ENCODE measurements at regions not wholly inside any gene's neighbourhood (a gene's known extent, or its start where the extent isn't known, plus 50 kb on each side); places are given as distances from the start of the nearest gene placed in this dataset.

GRCh38 chr16:51508490-51509212 is 357.6 kb upstream of the SALL1 start:
- no peak overlapping the region for H3K9ac ChIP-seq (ENCODE audit: low read depth, low read length)
- no peaks in the 10 kb centered on the region for H3K36me3 ChIP-seq (ENCODE audit: insufficient read depth, low read depth, low read length)
- H3K4me1 ChIP-seq (ENCODE audit: insufficient read depth, low read length) = no peaks in the 10 kb centered on the region
- peaks cover 7% of the 10 kb centered on the region; the same call in 1 of the 2 replicates for H3K9me3 ChIP-seq (ENCODE audit: insufficient read depth, low read depth, low read length)
- no peak overlapping the region for H3K27ac ChIP-seq (ENCODE audit: low read length)
- H3K27me3 ChIP-seq (ENCODE audit: insufficient read depth, low read length) = no peaks in the 10 kb centered on the region
- no peak overlapping the region for H3K4me3 ChIP-seq (ENCODE audit: low read length)

DNA sequence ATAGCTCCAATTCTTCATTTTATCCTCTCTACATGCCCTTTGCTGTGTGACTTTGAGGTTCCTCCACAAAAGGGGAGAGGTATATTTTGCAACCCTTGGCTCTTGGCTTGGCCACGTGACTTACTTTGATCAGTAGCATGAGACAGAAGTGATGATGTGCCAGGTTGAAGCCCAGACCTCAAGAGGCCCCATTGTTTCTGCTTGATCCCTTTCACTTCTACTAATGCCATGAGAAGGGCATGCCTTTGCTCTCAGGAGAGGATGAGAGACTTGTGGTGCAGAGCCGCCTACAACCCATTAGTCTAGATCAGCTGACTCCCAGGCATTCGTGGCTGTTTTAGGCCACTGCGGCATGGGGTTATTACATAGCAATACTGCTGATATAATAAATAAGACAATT is 356.2 kb upstream of the SALL1 start:
- Histone ChIP-seq H3K9ac (ENCODE audit: low read depth, low read length) (no peak overlapping the region), H3K36me3 (ENCODE audit: insufficient read depth, low read depth, low read length) (no peaks in the 10 kb centered on the region), H3K27me3 (ENCODE audit: insufficient read depth, low read length) (no peaks in the 10 kb centered on the region), H3K27ac (ENCODE audit: low read length) (no peak overlapping the region), H3K4me3 (ENCODE audit: low read length) (no peak overlapping the region), H3K9me3 (ENCODE audit: insufficient read depth, low read depth, low read length) (peaks cover 7% of the 10 kb centered on the region; the same call in 1 of the 2 replicates), H3K4me1 (ENCODE audit: insufficient read depth, low read length) (no peaks in the 10 kb centered on the region)

DNA sequence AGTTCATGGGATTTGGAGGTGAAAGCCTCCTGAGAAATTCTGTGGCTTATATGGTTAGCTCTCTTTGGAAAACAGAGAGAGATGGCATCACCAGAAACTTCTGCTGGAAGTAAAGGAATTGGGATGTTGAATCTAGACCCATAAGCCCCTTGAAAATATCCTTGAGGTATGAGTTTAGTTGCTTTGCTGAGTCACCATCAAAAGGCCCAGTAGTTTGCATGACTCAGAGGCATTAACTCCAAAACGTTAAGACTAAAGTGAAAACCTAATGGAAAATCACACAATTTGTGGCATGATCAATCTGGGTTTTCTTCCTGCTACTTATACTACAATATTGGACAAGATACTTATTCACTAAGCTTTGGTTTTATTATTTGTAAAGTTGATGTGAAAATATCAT is 349.2 kb upstream of the SALL1 start:
- no peak overlapping the region for H3K9ac ChIP-seq (ENCODE audit: low read depth, low read length)
- no peaks in the 10 kb centered on the region for H3K36me3 ChIP-seq (ENCODE audit: insufficient read depth, low read depth, low read length)
- peaks cover 8% of the 10 kb centered on the region; the same call in 1 of the 2 replicates for H3K4me1 ChIP-seq (ENCODE audit: insufficient read depth, low read length)
- no peaks in the 10 kb centered on the region for H3K9me3 ChIP-seq (ENCODE audit: insufficient read depth, low read depth, low read length)
- H3K27me3 ChIP-seq (ENCODE audit: insufficient read depth, low read length) = no peaks in the 10 kb centered on the region
- no peak overlapping the region for H3K4me3 ChIP-seq (ENCODE audit: low read length)
- no peak overlapping the region for H3K27ac ChIP-seq (ENCODE audit: low read length)

- Histone ChIP-seq H3K9ac (ENCODE audit: low read depth, low read length) (no peak overlapping the region), H3K4me1 (ENCODE audit: insufficient read depth, low read length) (peaks cover 16% of the 10 kb centered on the region; the same call in 1 of the 2 replicates), H3K4me3 (ENCODE audit: low read length) (no peak overlapping the region), H3K27ac (ENCODE audit: low read length) (no peak overlapping the region), H3K9me3 (ENCODE audit: insufficient read depth, low read depth, low read length) (no peaks in the 10 kb centered on the region), H3K36me3 (ENCODE audit: insufficient read depth, low read depth, low read length) (no peaks in the 10 kb centered on the region), H3K27me3 (ENCODE audit: insufficient read depth, low read length) (no peaks in the 10 kb centered on the region)
Measured at GRCh38 chr16:51497541-51498211, 346.6 kb upstream of the SALL1 start.

DNA sequence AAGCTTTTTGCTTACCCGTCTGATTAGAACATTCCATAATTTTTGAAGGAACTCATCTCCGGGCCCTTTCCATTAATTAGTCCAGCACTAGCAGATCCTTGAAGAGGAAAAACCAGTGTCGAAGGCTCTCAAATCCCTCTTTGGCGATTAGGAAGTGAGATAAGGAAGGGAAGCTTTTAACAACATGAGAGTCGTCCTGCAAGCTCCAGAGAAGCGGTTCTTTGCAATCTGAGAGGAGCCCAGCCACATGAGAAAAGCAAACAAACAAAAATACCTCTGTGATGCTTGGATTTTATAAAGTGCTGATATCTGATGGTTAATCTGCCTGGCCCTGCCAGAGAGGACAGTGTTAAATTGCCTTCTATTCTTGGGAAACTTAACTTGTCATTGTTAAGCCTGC is 339.8 kb upstream of the SALL1 start:
- Histone ChIP-seq H3K9me3 (ENCODE audit: insufficient read depth, low read depth, low read length) (peaks cover 14% of the 10 kb centered on the region), H3K4me3 (ENCODE audit: low read length) (no peak overlapping the region), H3K36me3 (ENCODE audit: insufficient read depth, low read depth, low read length) (no peaks in the 10 kb centered on the region), H3K27ac (ENCODE audit: low read length) (no peak overlapping the region), H3K9ac (ENCODE audit: low read depth, low read length) (no peak overlapping the region), H3K27me3 (ENCODE audit: insufficient read depth, low read length) (no peaks in the 10 kb centered on the region), H3K4me1 (ENCODE audit: insufficient read depth, low read length) (peaks cover 16% of the 10 kb centered on the region; the same call in 1 of the 2 replicates)

- Histone ChIP-seq H3K36me3 (ENCODE audit: insufficient read depth, low read depth, low read length) (no peaks in the 10 kb centered on the region), H3K4me1 (ENCODE audit: insufficient read depth, low read length) (0 out of 2 replicates have a peak, but pooled peaks cover 4% of the 10 kb centered on the region), H3K27me3 (ENCODE audit: insufficient read depth, low read length) (no peaks in the 10 kb centered on the region), H3K27ac (ENCODE audit: low read length) (no peak overlapping the region), H3K9me3 (ENCODE audit: insufficient read depth, low read depth, low read length) (peaks cover 23% of the 10 kb centered on the region), H3K9ac (ENCODE audit: low read depth, low read length) (no peak overlapping the region), H3K4me3 (ENCODE audit: low read length) (no peak overlapping the region)
Measured at GRCh38 chr16:51487880-51488279, 336.8 kb upstream of the SALL1 start.

GRCh38 chr16:51474414-51475091 is 323.5 kb upstream of the SALL1 start:
- Histone ChIP-seq H3K4me1 (ENCODE audit: insufficient read depth, low read length) (no peaks in the 10 kb centered on the region), H3K36me3 (ENCODE audit: insufficient read depth, low read depth, low read length) (no peaks in the 10 kb centered on the region), H3K27me3 (ENCODE audit: insufficient read depth, low read length) (no peaks in the 10 kb centered on the region), H3K9me3 (ENCODE audit: insufficient read depth, low read depth, low read length) (no peaks in the 10 kb centered on the region), H3K27ac (ENCODE audit: low read length) (no peak overlapping the region), H3K4me3 (ENCODE audit: low read length) (no peak overlapping the region), H3K9ac (ENCODE audit: low read depth, low read length) (no peak overlapping the region)

DNA sequence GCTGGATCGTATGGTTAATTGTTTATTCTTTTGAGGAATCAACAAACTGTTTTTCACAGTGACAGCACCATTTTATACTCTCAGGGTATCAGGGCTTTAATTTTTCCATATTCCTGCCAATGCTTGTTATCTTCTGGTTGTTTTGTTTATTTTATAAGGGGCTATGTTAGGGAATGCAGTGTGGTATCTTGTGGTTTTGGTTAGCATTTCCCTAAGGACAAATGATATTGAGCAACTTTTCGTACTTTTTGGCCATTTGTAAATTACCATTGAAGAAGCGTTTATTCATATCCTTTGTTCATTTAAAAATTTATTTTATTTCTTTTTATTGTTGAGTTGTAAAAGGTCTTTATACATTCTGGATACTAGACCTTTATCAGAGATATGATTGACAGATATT is 322.0 kb upstream of the SALL1 start:
- Histone ChIP-seq H3K27ac (ENCODE audit: low read length) (no peak overlapping the region), H3K9ac (ENCODE audit: low read depth, low read length) (no peak overlapping the region), H3K4me1 (ENCODE audit: insufficient read depth, low read length) (no peaks in the 10 kb centered on the region)

DNA sequence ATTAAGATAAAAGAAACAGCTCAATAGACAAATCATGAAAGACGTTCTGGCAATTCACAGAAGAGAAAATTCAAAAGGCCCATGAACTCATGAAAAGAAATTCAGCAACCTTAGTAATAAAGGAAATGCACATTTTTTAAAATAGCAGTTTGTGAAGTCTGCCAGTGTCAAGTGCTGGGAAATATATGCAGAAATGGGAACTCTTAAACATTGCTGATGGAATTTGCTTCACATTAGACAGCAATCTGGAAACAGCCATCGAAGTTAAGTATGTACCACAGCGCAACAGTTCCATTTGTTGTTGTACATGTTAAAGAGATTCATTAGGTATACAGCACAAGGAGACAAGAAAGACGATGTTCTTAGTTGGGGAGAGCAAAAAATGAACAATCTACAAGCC is 319.4 kb upstream of the SALL1 start:
- no peaks in the 10 kb centered on the region for H3K36me3 ChIP-seq (ENCODE audit: insufficient read depth, low read depth, low read length)
- H3K4me1 ChIP-seq (ENCODE audit: insufficient read depth, low read length) = no peaks in the 10 kb centered on the region
- H3K9me3 ChIP-seq (ENCODE audit: insufficient read depth, low read depth, low read length) = no peaks in the 10 kb centered on the region
- no peak overlapping the region for H3K9ac ChIP-seq (ENCODE audit: low read depth, low read length)
- H3K4me3 ChIP-seq (ENCODE audit: low read length) = no peak overlapping the region
- no peaks in the 10 kb centered on the region for H3K27me3 ChIP-seq (ENCODE audit: insufficient read depth, low read length)
- H3K27ac ChIP-seq (ENCODE audit: low read length) = no peak overlapping the region

More for the DNA sequence above, 322.0 kb upstream of the SALL1 start:
- Histone ChIP-seq H3K9me3 (ENCODE audit: insufficient read depth, low read depth, low read length) (no peaks in the 10 kb centered on the region), H3K27me3 (ENCODE audit: insufficient read depth, low read length) (no peaks in the 10 kb centered on the region), H3K4me3 (ENCODE audit: low read length) (no peak overlapping the region), H3K36me3 (ENCODE audit: insufficient read depth, low read depth, low read length) (no peaks in the 10 kb centered on the region)

GRCh38 chr16:51464996-51465395 is 313.9 kb upstream of the SALL1 start:
- no peak overlapping the region for H3K9ac ChIP-seq (ENCODE audit: low read depth, low read length)
- no peaks in the 10 kb centered on the region for H3K36me3 ChIP-seq (ENCODE audit: insufficient read depth, low read depth, low read length)
- no peak overlapping the region for H3K27ac ChIP-seq (ENCODE audit: low read length)
- peaks cover 5% of the 10 kb centered on the region; the same call in 1 of the 2 replicates for H3K4me1 ChIP-seq (ENCODE audit: insufficient read depth, low read length)
- H3K4me3 ChIP-seq (ENCODE audit: low read length) = no peak overlapping the region
- H3K27me3 ChIP-seq (ENCODE audit: insufficient read depth, low read length) = no peaks in the 10 kb centered on the region
- no peaks in the 10 kb centered on the region for H3K9me3 ChIP-seq (ENCODE audit: insufficient read depth, low read depth, low read length)

DNA sequence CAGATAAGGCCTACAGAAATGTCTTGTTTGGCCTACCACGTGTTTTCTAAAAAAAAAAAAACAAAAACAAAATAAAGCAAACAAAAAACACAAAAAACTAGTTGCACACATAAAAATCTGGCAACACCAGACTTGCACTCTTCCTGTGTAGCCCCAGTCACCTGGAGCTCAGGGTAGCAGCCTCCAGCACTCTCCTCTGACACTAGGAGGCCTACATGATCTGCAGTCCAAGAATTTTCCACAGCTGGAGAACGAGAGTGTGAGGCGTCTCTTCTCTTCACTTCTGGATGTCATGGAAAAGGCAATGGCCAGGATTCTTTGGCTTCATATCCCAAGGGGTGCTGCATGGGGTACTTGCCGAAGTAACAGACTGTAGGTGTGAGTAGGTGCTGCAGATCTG is 310.2 kb upstream of the SALL1 start:
- no peak overlapping the region for H3K4me3 ChIP-seq (ENCODE audit: low read length)
- no peaks in the 10 kb centered on the region for H3K36me3 ChIP-seq (ENCODE audit: insufficient read depth, low read depth, low read length)
- H3K27me3 ChIP-seq (ENCODE audit: insufficient read depth, low read length) = no peaks in the 10 kb centered on the region
- no peak overlapping the region for H3K27ac ChIP-seq (ENCODE audit: low read length)
- H3K9ac ChIP-seq (ENCODE audit: low read depth, low read length) = no peak overlapping the region
- H3K9me3 ChIP-seq (ENCODE audit: insufficient read depth, low read depth, low read length) = no peaks in the 10 kb centered on the region
- H3K4me1 ChIP-seq (ENCODE audit: insufficient read depth, low read length) = peaks cover 5% of the 10 kb centered on the region; the same call in 1 of the 2 replicates
